Mesendoderm (in vitro differentiated cells): ENCODE measurements at regions not wholly inside any gene's neighbourhood (a gene's known extent, or its start where the extent isn't known, plus 50 kb on each side); places are given as distances from the start of the nearest gene placed in this dataset.
A peak's percentile ranks its signal among the peaks of the same experiment; 100 is the strongest.
"Not testable (repeated sequence)": the region's sequence is repeated elsewhere in the genome, so short reads cannot be mapped to it uniquely, and the experiment has no call there.

Source experiments
- DNase-seq: peaks from one replicate; pipeline ENCODE4 v3.0.0; 2013
- H2AK5ac ChIP-seq: 2 replicates; pipeline ENCODE4 v1.6.1; 2013; ENCODE audit warnings: low read length, inconsistent platforms
- H2BK120ac ChIP-seq: 2 replicates; pipeline ENCODE4 v1.6.1; 2013; ENCODE audit warnings: low read depth, mild to moderate bottlenecking, low read length, moderate library complexity, mixed read lengths
- H2BK15ac ChIP-seq: replicated peaks from 2 replicates; pipeline ENCODE4 v1.6.1; 2013; ENCODE audit warnings: low read depth, mild to moderate bottlenecking, moderate library complexity
- H2BK5ac ChIP-seq: 2 replicates; pipeline ENCODE4 v1.6.1; 2013; ENCODE audit warnings: low read length, inconsistent platforms
- H3K18ac ChIP-seq: 2 replicates; pipeline ENCODE4 v1.6.1; 2013; ENCODE audit warnings: mild to moderate bottlenecking, low read length, mixed read lengths
- H3K23ac ChIP-seq: one replicate; pipeline ENCODE4 v1.6.1; 2013; ENCODE audit warnings: low read length
- H3K27ac ChIP-seq: 2 replicates; pipeline ENCODE4 v1.5.1; 2013; ENCODE audit warnings: low read depth, mild to moderate bottlenecking, inconsistent platforms, low read length, moderate library complexity
- H3K27me3 ChIP-seq: 2 replicates; pipeline ENCODE4 v1.6.1; 2013; ENCODE audit warnings: low read length, control low read depth, mild to moderate bottlenecking, inconsistent platforms; ENCODE audit not compliant: insufficient read depth, poor library complexity
- H3K36me3 ChIP-seq: 2 replicates; pipeline ENCODE4 v1.6.1; 2013; ENCODE audit warnings: low read length, inconsistent platforms; ENCODE audit not compliant: control insufficient read depth, insufficient read depth
- H3K4ac ChIP-seq: one replicate; pipeline ENCODE4 v1.6.1; 2013; ENCODE audit warnings: low read depth, mild to moderate bottlenecking, low read length, moderate library complexity
- H3K4me1 ChIP-seq: 2 replicates; pipeline ENCODE4 v1.6.1; 2013; ENCODE audit warnings: low read depth, low read length, inconsistent platforms; ENCODE audit not compliant: control insufficient read depth
- H3K4me2 ChIP-seq: 2 replicates; pipeline ENCODE4 v1.6.1; 2013; ENCODE audit warnings: low read length
- H3K4me3 ChIP-seq: 2 replicates; pipeline ENCODE4 v1.5.1; 2013; ENCODE audit warnings: mild to moderate bottlenecking, low read length
- H3K56ac ChIP-seq: one replicate; pipeline ENCODE4 v1.6.1; 2013; ENCODE audit warnings: low read length
- H3K79me1 ChIP-seq: 2 replicates; pipeline ENCODE4 v1.6.1; 2013; ENCODE audit warnings: low read length, inconsistent platforms
- H3K79me2 ChIP-seq: 2 replicates; pipeline ENCODE4 v1.6.1; 2013; ENCODE audit warnings: mild to moderate bottlenecking, low read length; ENCODE audit not compliant: control insufficient read depth, insufficient read depth
- H3K9ac ChIP-seq: 2 replicates; pipeline ENCODE4 v1.6.1; 2013; ENCODE audit warnings: low read length, inconsistent platforms
- H4K5ac ChIP-seq: one replicate; pipeline ENCODE4 v1.6.1; 2013; ENCODE audit warnings: low read length
- H4K8ac ChIP-seq: one replicate; pipeline ENCODE4 v1.6.1; 2013; ENCODE audit warnings: low read depth, mild to moderate bottlenecking, control low read depth, low read length, moderate library complexity
- WGBS: extraction: QIAGEN DNeasy Blood & Tissue Kit; methylation state at CpG from one replicate; pipeline ENCODE4 v1.1.7; 2013; ENCODE audit warnings: low lambda C conversion rate, missing lambda C conversion rate; ENCODE audit not compliant: insufficient coverage; ENCODE audit errors: extremely low coverage; 5-methylcytosine and 5-hydroxymethylcytosine counted together

- Histone ChIP-seq H2BK120ac (peak overlapping the region; percentile 61), H3K27me3 (no peaks in the 10 kb centered on the region), H3K79me1 (no peaks in the 10 kb centered on the region), H3K4me1 (peaks cover 9% of the 10 kb centered on the region), H3K4ac (peak overlapping the region; percentile 59), H3K56ac (peak overlapping the region; percentile 81), H3K36me3 (no peaks in the 10 kb centered on the region), H3K23ac (no peak overlapping the region), H4K5ac (no peak overlapping the region), H3K4me2 (no peak overlapping the region), H2BK15ac (peak overlapping the region; percentile 85), H2AK5ac (no peak overlapping the region), H3K4me3 (no peak overlapping the region), H3K27ac (peak overlapping the region; percentile 94), H3K79me2 (no peaks in the 10 kb centered on the region), H2BK5ac (peak overlapping the region; percentile 2), H3K9ac (no peak overlapping the region), H4K8ac (no peak overlapping the region), H3K18ac (peak overlapping the region; percentile 81)
- no CpG with 5 or more reads among the region's 1 CpG for WGBS
- no peak for DNase-seq
Measured at GRCh38 chr2:47696478-47696831, 86.5 kb upstream of the MSH6 start.

GRCh38 chr2:47695800-47696477, 87.0 kb upstream of the MSH6 start:
- Histone ChIP-seq H3K4me2 (no peak overlapping the region), H3K36me3 (no peaks in the 10 kb centered on the region), H3K9ac (peak overlapping the region; percentile 40), H3K56ac (peak overlapping the region; percentile 81), H3K4me3 (no peak overlapping the region), H3K23ac (no peak overlapping the region), H2BK5ac (peak overlapping the region; percentile 43), H4K5ac (peak overlapping the region; percentile 97), H2BK15ac (peak overlapping the region; percentile 14), H3K27me3 (no peaks in the 10 kb centered on the region), H3K4me1 (peaks cover 9% of the 10 kb centered on the region), H3K4ac (peak overlapping the region; percentile 41), H2AK5ac (peak overlapping the region; percentile 32), H2BK120ac (peak overlapping the region; percentile 48), H3K27ac (peak overlapping the region; percentile 34), H3K18ac (peak overlapping the region; percentile 55), H4K8ac (no peak overlapping the region), H3K79me1 (no peaks in the 10 kb centered on the region), H3K79me2 (no peaks in the 10 kb centered on the region)
- WGBS, result no CpG with 5 or more reads among the region's 12 CpGs
- DNase-seq, result peak; percentile 73

- not testable (repeated sequence) for H3K27ac ChIP-seq, H3K27me3 ChIP-seq, H3K4ac ChIP-seq, H3K4me3 ChIP-seq, H3K79me1 ChIP-seq, H3K9ac ChIP-seq, H3K36me3 ChIP-seq, H3K4me2 ChIP-seq, DNase-seq, H4K5ac ChIP-seq, H2BK15ac ChIP-seq, H3K79me2 ChIP-seq, H2AK5ac ChIP-seq, H3K56ac ChIP-seq, H3K4me1 ChIP-seq, H2BK5ac ChIP-seq, H3K23ac ChIP-seq, H4K8ac ChIP-seq
- WGBS, result no CpG with 5 or more reads among the region's 13 CpGs
- peak overlapping the region; percentile 76 for H2BK120ac ChIP-seq
- peak overlapping the region; percentile 51 for H3K18ac ChIP-seq
Measured at GRCh38 chr2:47694451-47694850, 88.5 kb upstream of the MSH6 start.

- H4K5ac ChIP-seq, H3K36me3 ChIP-seq, H3K4ac ChIP-seq, H3K4me3 ChIP-seq, H2BK5ac ChIP-seq, H3K27ac ChIP-seq, H2AK5ac ChIP-seq, H3K23ac ChIP-seq, H3K18ac ChIP-seq, H3K79me2 ChIP-seq, H3K79me1 ChIP-seq, H3K27me3 ChIP-seq, H3K4me1 ChIP-seq, H3K56ac ChIP-seq, H3K9ac ChIP-seq, H2BK15ac ChIP-seq, H4K8ac ChIP-seq, H3K4me2 ChIP-seq, H2BK120ac ChIP-seq, DNase-seq: not testable (repeated sequence)
- WGBS, result no CpG with 5 or more reads among the region's 44 CpGs
Measured at GRCh38 chr2:47690706-47691325, 92.1 kb upstream of the MSH6 start.

- no peaks in the 10 kb centered on the region for H3K79me1 ChIP-seq
- H2BK15ac ChIP-seq, result no peak overlapping the region
- no peak overlapping the region for H3K56ac ChIP-seq
- no peak overlapping the region for H3K23ac ChIP-seq
- no peak overlapping the region for H3K4me3 ChIP-seq
- no CpG with 5 or more reads among the region's 2 CpGs for WGBS
- H3K4me1 ChIP-seq, result peaks cover under 1% of the 10 kb centered on the region
- H3K36me3 ChIP-seq, result no peaks in the 10 kb centered on the region
- H3K4ac ChIP-seq, result no peak overlapping the region
- DNase-seq, result no peak
- no peak overlapping the region for H2AK5ac ChIP-seq
- H3K79me2 ChIP-seq, result no peaks in the 10 kb centered on the region
- no peaks in the 10 kb centered on the region for H3K27me3 ChIP-seq
- H2BK5ac ChIP-seq, result no peak overlapping the region
- no peak overlapping the region for H2BK120ac ChIP-seq
- no peak overlapping the region for H4K8ac ChIP-seq
- no peak overlapping the region for H3K9ac ChIP-seq
- H3K4me2 ChIP-seq, result no peak overlapping the region
- no peak overlapping the region for H3K18ac ChIP-seq
- no peak overlapping the region for H3K27ac ChIP-seq
- H4K5ac ChIP-seq, result no peak overlapping the region
Measured at GRCh38 chr2:47690132-47690531, 92.8 kb upstream of the MSH6 start.
